Cardiac fibroblast (primary cell): ENCODE measurements at regions not wholly inside any gene's neighbourhood (a gene's known extent, or its start where the extent isn't known, plus 50 kb on each side); places are given as distances from the start of the nearest gene placed in this dataset.

Experiments used
- DNase-seq, 2 donors: peaks; one replicate each; pipeline versions ENCODE4 v3.0.0 to v3.0.0-alpha.2; 2010; ENCODE audit warnings: low read depth in 2 of 2
- H3K4me3 ChIP-seq, 2 donors: replicated peaks in 1 of 2; 1 replicate in 1 of 2; 2 replicates in 1 of 2; pipeline ENCODE4 v1.5.1; 2011; ENCODE audit warnings: low read depth in 2 of 2, low read length in 2 of 2, mild to moderate bottlenecking in 2 of 2, moderate library complexity in 1 of 2
- TF ChIP-seq, protein P1 (sequence below): IDR thresholded peaks from one replicate; pipeline ENCODE4 v1.5.1; 2011; ENCODE audit warnings: low read depth, mild to moderate bottlenecking, low read length, inconsistent platforms

DNA sequence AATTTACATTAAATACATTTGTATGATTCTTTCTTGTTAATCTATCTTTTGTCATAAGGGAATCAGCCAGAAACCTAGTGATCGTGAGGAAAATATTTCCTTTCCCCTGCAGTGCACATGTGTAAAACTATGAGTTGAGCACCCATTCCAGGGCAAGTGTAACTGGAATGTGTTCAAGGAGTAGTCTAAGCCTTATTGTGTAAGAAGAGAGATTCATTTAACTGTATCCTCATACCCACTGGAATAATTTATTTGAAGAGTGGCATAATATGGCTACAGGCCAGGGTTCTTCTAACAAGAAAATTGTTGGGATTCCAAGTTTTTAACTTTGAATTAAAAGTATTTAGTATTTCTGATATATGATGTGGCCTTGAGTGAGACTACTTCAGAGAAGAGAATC lies 1692.7 kb downstream of the EFNA5 start:
- TF ChIP-seq, protein P1, sequence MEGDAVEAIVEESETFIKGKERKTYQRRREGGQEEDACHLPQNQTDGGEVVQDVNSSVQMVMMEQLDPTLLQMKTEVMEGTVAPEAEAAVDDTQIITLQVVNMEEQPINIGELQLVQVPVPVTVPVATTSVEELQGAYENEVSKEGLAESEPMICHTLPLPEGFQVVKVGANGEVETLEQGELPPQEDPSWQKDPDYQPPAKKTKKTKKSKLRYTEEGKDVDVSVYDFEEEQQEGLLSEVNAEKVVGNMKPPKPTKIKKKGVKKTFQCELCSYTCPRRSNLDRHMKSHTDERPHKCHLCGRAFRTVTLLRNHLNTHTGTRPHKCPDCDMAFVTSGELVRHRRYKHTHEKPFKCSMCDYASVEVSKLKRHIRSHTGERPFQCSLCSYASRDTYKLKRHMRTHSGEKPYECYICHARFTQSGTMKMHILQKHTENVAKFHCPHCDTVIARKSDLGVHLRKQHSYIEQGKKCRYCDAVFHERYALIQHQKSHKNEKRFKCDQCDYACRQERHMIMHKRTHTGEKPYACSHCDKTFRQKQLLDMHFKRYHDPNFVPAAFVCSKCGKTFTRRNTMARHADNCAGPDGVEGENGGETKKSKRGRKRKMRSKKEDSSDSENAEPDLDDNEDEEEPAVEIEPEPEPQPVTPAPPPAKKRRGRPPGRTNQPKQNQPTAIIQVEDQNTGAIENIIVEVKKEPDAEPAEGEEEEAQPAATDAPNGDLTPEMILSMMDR = no peak
- H3K4me3 ChIP-seq = no peak overlapping the region
- peak in 1 of 2 donors; percentile 9 for DNase-seq

DNA sequence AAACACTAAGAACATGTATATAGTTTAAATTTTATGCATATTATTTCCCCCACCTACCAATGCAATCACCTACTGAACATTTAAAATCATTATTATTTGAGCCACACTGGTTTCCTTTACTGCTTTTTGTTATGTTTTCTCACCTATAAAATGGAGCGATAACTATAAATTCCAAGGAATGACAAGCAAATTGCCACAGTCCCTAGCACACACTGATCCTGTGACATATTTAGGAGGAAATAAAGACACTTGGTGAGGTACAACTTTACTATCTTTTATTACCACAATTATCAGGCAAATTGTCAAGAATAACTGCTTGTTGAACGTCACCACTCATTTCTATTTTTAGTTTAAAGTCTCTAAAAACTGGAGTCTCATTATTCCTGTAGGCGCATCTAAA lies 1693.6 kb downstream of the EFNA5 start:
- no peak overlapping the region for H3K4me3 ChIP-seq
- TF ChIP-seq, protein P1 = no peak
- no peak for DNase-seq

DNA sequence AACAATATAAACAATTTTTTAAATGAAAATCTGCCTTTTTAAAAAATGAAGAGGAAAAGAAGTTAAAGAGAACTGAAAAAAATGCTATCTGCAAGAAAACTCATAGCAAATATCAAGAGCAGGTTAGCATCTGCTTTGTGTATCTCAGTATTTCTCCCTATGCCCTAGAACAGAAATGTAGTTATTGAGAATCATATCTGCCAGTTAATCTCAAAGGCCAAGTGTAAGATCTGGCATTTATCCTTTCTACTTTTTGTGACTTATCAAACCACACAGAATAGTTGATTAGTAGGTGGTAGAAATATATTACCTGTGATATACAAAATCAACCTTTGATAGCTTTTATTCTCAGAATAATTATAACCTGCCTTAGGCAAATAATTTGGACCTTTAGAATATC lies 1699.8 kb downstream of the EFNA5 start:
- no peak overlapping the region for H3K4me3 ChIP-seq
- TF ChIP-seq, protein P1 = no peak
- DNase-seq = no peak

DNA sequence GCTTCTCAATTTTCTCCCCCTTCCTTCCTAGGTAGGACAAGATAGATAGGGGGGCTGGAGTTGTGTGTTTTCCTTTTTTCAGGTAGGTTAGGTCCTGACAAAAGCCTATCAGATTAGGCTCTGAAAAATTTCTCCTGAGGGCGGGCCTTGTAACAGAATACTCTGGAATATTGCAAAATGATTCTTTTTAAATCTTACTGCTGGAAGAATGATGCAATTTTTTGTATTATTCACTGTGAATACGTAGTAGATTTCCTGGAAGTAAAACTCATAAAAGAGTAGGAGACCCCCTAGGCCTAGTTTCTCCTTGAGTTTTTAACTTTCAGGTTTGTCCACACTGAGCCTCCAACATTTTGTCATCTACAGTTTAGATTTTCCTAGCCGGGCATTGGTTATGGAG lies 1701.8 kb downstream of the EFNA5 start:
- H3K4me3 ChIP-seq = no peak overlapping the region
- DNase-seq = peak; percentile 15 to 38
- TF ChIP-seq, protein P1 = no peak

DNA sequence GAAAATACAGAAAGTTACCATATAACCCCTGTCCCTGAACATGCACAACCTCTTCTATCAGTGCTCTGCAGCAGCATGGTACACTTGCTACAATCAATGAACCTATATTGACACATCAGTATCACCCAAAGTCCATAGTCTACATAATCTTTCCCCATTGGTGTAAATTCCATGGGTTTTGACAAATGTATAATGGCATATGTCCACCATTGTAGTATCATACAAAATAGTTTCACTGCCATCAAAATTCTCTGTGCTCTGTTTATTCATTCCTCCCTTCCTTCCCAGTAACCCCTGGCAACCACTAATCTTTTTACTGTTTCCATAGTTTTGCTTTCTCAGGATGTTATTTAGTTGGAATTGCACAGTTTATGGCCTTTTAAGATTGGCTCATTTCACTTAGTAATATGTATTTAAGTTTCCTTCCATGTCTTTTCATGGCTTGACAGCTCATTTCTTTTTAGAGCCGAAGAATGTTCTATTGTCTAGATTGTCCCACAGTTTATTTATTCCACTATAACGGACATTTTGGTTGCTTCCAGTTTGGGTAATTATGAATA lies 1707.0 kb downstream of the EFNA5 start:
- TF ChIP-seq, protein P1 = no peak
- DNase-seq = no peak
- H3K4me3 ChIP-seq = no peak overlapping the region

DNA sequence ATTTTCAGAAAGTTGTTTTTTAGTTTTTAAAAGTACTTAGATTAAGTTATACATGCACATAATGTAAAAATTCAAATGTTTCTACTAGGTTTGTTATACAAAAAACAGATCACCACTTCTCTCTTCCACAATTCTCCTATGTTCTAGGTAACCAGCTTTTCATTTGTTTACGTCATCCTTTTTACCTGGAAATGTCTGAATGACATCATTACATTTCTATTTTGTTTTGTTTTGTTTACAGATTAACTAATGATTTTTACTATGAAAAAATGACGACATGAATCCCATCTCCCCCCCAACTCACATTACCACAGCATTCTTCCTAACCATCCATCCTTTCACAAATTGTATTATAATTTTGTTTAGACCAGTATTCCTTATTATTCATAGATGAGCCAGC lies 1709.2 kb downstream of the EFNA5 start:
- no peak for DNase-seq

More for the DNA sequence above, 1709.2 kb downstream of the EFNA5 start:
- no peak overlapping the region for H3K4me3 ChIP-seq
- TF ChIP-seq, protein P1 = no peak
